K562 (cell line): ENCODE measurements at regions not wholly inside any gene's neighbourhood (a gene's known extent, or its start where the extent isn't known, plus 50 kb on each side); places are given as distances from the start of the nearest gene placed in this dataset.

Experiments used
- ATAC-seq: fragments of 200-7000 bp; cut with Tn5 transposase; 3 replicates; pipeline ENCODE4 v1.9.1; 2020; ENCODE audit warnings: moderate library complexity
- BruUV-seq: library from RNA; stranded (reverse); fragments of 400-500 nt; replicated peaks from 2 replicates; lab custom pipeline; 2021; lab: Mats Ljungman, UMichigan
- CTCF ChIA-PET: fragments of 300-600 bp; formaldehyde crosslinking; extraction: SDS; loops from one replicate; lab custom pipeline; 2021; ENCODE audit warnings: low intra/inter-chr PET ratio; lab: Yijun Ruan, JAX
- POLR2A ChIA-PET: fragments of 300-600, 350-650 bp; sonication (Branson Sonifier 250); formaldehyde crosslinking; extraction: SDS; loops from one replicate; lab custom pipeline; 2021; ENCODE audit warnings: antibody characterized with exemption, inconsistent platforms; lab: Yijun Ruan, JAX
- DNase-seq, 4 experiments: peaks; one replicate each; pipeline versions ENCODE4 v3.0.0 to v3.0.0-alpha.2; 2011 to 2018; ENCODE audit warnings: low spot score in 3 of 4, mixed read lengths in 3 of 4; ENCODE audit errors: extremely low read depth in 1 of 4
- FAIRE-seq: peaks from 2 replicates; lab custom pipeline; 2011; peaks lifted over from hg19 to GRCh38; lab: Jason Lieb, UNC
- H2AFZ ChIP-seq: 2 replicates; pipeline ENCODE4 v1.6.0; 2011; ENCODE audit warnings: low read depth, low read length, control low read depth, inconsistent platforms
- H3K27ac ChIP-seq: fragments of 200-600 bp; 3 replicates; pipeline ENCODE4 v1.8.0; 2011; ENCODE audit warnings: low read depth, mild to moderate bottlenecking, control low read depth, inconsistent platforms, low read length, moderate library complexity, mixed read lengths; ENCODE audit errors: extremely low read depth
- H3K27me3 ChIP-seq, 2 experiments: fragments of 300-600 bp in 1 of 2; 2 replicates in 1 of 2; 3 replicates in 1 of 2; pipeline versions ENCODE4 v1.6.0 to v1.8.0; 2011; ENCODE audit warnings: inconsistent platforms in 2 of 2, low read length in 2 of 2, mild to moderate bottlenecking in 1 of 2, mixed read lengths in 1 of 2, moderate library complexity in 1 of 2; ENCODE audit not compliant: control insufficient read depth in 2 of 2, insufficient read depth in 2 of 2
- H3K36me3 ChIP-seq: fragments of 300-600 bp; 3 replicates; pipeline ENCODE4 v1.8.0; 2011; ENCODE audit warnings: mild to moderate bottlenecking, low read length, inconsistent platforms; ENCODE audit not compliant: control insufficient read depth, insufficient read depth
- H3K4me1 ChIP-seq, 2 experiments: fragments of 200-600 bp in 1 of 2; replicated peaks in 1 of 2; 2 replicates in 1 of 2; 3 replicates in 1 of 2; pipeline versions ENCODE4 v1.5.1 to v1.8.0; 2011; ENCODE audit warnings: inconsistent platforms in 2 of 2, low read length in 2 of 2, mild to moderate bottlenecking in 1 of 2, mixed read lengths in 1 of 2, moderate library complexity in 1 of 2; ENCODE audit not compliant: control insufficient read depth in 2 of 2, insufficient read depth in 2 of 2
- H3K4me2 ChIP-seq: 2 replicates; pipeline ENCODE4 v1.6.1; 2011; ENCODE audit warnings: low read length, control low read depth, inconsistent platforms, mixed read lengths; ENCODE audit not compliant: insufficient read depth
- H3K4me3 ChIP-seq: fragments of 200-600 bp; sonication (generic), shearing (Covaris generic); 2 replicates; pipeline ENCODE4 v1.5.1; 2016; ENCODE audit warnings: control low read depth, inconsistent platforms
- H3K79me2 ChIP-seq: fragments of 200-600 bp; 3 replicates; pipeline ENCODE4 v1.8.0; 2011; ENCODE audit warnings: low read length, inconsistent platforms; ENCODE audit not compliant: control insufficient read depth, insufficient read depth
- H3K9ac ChIP-seq, 2 experiments: 2 replicates each; pipeline versions ENCODE4 v1.6.0 to v1.6.1; 2011; ENCODE audit warnings: low read depth in 2 of 2, low read length in 2 of 2, control low read depth in 1 of 2, inconsistent platforms in 1 of 2, mild to moderate bottlenecking in 1 of 2, mixed read lengths in 1 of 2; ENCODE audit not compliant: insufficient read depth in 1 of 2
- H3K9me1 ChIP-seq: one replicate; pipeline ENCODE4 v1.6.0; 2011; ENCODE audit warnings: inconsistent platforms, mild to moderate bottlenecking, low read length, moderate library complexity; ENCODE audit not compliant: control insufficient read depth, insufficient read depth
- H3K9me3 ChIP-seq: replicated peaks from 2 replicates; pipeline ENCODE4 v1.5.1; 2011; ENCODE audit warnings: low read depth, low read length, inconsistent platforms; ENCODE audit not compliant: control insufficient read depth, insufficient read depth
- H4K20me1 ChIP-seq: replicated peaks from 2 replicates; pipeline ENCODE4 v1.6.1; 2011; ENCODE audit warnings: low read length, inconsistent platforms, mixed read lengths; ENCODE audit not compliant: control insufficient read depth, insufficient read depth
- MEF2D ChIP-seq: conservative IDR thresholded peaks from 2 replicates; pipeline ENCODE4 v1.6.1; 2016; ENCODE audit warnings: low read depth, missing genetic modification characterization, missing compliant biosample characterization
- PHB ChIP-seq: fragments of 250-450 bp; sonication (Bioruptor Pico); IDR thresholded peaks from 2 replicates; pipeline ENCODE4 v1.5.0; 2021
- PTBP1 ChIP-seq: fragments of 200-400 bp; formaldehyde crosslinking; IDR thresholded peaks from 2 replicates; pipeline ENCODE4 v1.6.1; 2017; ENCODE audit warnings: low read depth, low read length
- RBM17 ChIP-seq: fragments of 200-400 bp; formaldehyde crosslinking; IDR thresholded peaks from 2 replicates; pipeline ENCODE4 v1.6.1; 2017; ENCODE audit warnings: low read depth, mild to moderate bottlenecking, low read length, borderline replicate concordance
- ZNF407 ChIP-seq: fragments of 450-650 bp; IDR thresholded peaks from 2 replicates; pipeline ENCODE4 v1.6.1; 2016; ENCODE audit warnings: low read depth
- ZNF717 ChIP-seq: fragments of 250-450 bp; sonication (Bioruptor Pico); IDR thresholded peaks from 2 replicates; pipeline ENCODE4 v1.5.0; 2021
- WGBS: fragments of 100-300 bp; shearing (Covaris generic); methylation state at CpG from one replicate; pipeline ENCODE4 v1.1.6; 2016; ENCODE audit warnings: low coverage, mixed read lengths; ENCODE audit not compliant: insufficient coverage; ENCODE audit errors: missing lambda C conversion rate; 5-methylcytosine and 5-hydroxymethylcytosine counted together
- in situ Hi-C: fragments of 300-500 bp; cut with MboI; formaldehyde crosslinking; loops from 4 replicates; pipeline ENCODE4 v1.15.0; 2018; ENCODE audit warnings: inconsistent platforms, mixed read lengths
- intact Hi-C: fragments of 100-400 bp; cut with micrococcal nuclease; formaldehyde crosslinking; loops from 2 replicates; pipeline ENCODE4 v1.14.2; 2022
- TF ChIP-seq, protein P1 (sequence below): sonication (generic); formaldehyde crosslinking; IDR thresholded peaks from 2 replicates; pipeline ENCODE4 v1.8.0; 2023; ENCODE audit warnings: missing genetic modification reagents, mild to moderate bottlenecking, borderline replicate concordance
- TF ChIP-seq, protein P2 (sequence below): fragments of 450-650 bp; IDR thresholded peaks from 2 replicates; pipeline ENCODE4 v1.6.1; 2018; ENCODE audit warnings: mild to moderate bottlenecking, low read depth; ENCODE audit not compliant: partially characterized antibody

- BruUV-seq = no TSS peak
- ChIA-PET POLR2A (no interaction called here), CTCF (no interaction called here)
- Histone ChIP-seq H3K4me2 (no peak overlapping the region), H4K20me1 (no peaks in the 10 kb centered on the region), H3K79me2 (no peaks in the 10 kb centered on the region), H3K4me3 (no peak overlapping the region), H3K36me3 (no peaks in the 10 kb centered on the region), H3K9ac (no peak overlapping the region), H3K9me3 (no peaks in the 10 kb centered on the region), H3K4me1 (no peaks in the 10 kb centered on the region), H2AFZ (no peak overlapping the region), H3K27me3 (no peaks in the 10 kb centered on the region), H3K9me1 (no peaks in the 10 kb centered on the region), H3K27ac (no peak overlapping the region)
- intact Hi-C loops (no loop called here), in situ Hi-C loops (no loop called here)
- FAIRE-seq (no peak), DNase-seq (no peak), ATAC-seq (no peak)
- 4% methylated on average over 5 of the region's 5 CpGs for WGBS
- TF ChIP-seq RBM17 (no peak), ZNF407 (no peak), ZNF717 (CRISPR knock-in tag) (no peak), PTBP1 (no peak), PHB (CRISPR knock-in tag) (no peak), MEF2D (no peak)
- TF ChIP-seq, protein P1, sequence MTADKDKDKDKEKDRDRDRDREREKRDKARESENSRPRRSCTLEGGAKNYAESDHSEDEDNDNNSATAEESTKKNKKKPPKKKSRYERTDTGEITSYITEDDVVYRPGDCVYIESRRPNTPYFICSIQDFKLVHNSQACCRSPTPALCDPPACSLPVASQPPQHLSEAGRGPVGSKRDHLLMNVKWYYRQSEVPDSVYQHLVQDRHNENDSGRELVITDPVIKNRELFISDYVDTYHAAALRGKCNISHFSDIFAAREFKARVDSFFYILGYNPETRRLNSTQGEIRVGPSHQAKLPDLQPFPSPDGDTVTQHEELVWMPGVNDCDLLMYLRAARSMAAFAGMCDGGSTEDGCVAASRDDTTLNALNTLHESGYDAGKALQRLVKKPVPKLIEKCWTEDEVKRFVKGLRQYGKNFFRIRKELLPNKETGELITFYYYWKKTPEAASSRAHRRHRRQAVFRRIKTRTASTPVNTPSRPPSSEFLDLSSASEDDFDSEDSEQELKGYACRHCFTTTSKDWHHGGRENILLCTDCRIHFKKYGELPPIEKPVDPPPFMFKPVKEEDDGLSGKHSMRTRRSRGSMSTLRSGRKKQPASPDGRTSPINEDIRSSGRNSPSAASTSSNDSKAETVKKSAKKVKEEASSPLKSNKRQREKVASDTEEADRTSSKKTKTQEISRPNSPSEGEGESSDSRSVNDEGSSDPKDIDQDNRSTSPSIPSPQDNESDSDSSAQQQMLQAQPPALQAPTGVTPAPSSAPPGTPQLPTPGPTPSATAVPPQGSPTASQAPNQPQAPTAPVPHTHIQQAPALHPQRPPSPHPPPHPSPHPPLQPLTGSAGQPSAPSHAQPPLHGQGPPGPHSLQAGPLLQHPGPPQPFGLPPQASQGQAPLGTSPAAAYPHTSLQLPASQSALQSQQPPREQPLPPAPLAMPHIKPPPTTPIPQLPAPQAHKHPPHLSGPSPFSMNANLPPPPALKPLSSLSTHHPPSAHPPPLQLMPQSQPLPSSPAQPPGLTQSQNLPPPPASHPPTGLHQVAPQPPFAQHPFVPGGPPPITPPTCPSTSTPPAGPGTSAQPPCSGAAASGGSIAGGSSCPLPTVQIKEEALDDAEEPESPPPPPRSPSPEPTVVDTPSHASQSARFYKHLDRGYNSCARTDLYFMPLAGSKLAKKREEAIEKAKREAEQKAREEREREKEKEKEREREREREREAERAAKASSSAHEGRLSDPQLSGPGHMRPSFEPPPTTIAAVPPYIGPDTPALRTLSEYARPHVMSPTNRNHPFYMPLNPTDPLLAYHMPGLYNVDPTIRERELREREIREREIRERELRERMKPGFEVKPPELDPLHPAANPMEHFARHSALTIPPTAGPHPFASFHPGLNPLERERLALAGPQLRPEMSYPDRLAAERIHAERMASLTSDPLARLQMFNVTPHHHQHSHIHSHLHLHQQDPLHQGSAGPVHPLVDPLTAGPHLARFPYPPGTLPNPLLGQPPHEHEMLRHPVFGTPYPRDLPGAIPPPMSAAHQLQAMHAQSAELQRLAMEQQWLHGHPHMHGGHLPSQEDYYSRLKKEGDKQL = no peak
- TF ChIP-seq, protein P2, sequence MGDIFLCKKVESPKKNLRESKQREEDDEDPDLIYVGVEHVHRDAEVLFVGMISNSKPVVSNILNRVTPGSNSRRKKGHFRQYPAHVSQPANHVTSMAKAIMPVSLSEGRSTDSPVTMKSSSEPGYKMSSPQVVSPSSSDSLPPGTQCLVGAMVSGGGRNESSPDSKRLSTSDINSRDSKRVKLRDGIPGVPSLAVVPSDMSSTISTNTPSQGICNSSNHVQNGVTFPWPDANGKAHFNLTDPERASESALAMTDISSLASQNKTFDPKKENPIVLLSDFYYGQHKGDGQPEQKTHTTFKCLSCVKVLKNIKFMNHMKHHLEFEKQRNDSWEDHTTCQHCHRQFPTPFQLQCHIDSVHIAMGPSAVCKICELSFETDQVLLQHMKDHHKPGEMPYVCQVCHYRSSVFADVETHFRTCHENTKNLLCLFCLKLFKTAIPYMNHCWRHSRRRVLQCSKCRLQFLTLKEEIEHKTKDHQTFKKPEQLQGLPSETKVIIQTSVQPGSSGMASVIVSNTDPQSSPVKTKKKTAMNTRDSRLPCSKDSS = no peak
These were observed 623.2 kb downstream of the SQOR start for GRCh38 chr15:46258056-46258455.
